ENCODE measurements at regions not wholly inside any gene's neighbourhood (a gene's known extent, or its start where the extent isn't known, plus 50 kb on each side); places are given as distances from the start of the nearest gene placed in this dataset.

DNA sequence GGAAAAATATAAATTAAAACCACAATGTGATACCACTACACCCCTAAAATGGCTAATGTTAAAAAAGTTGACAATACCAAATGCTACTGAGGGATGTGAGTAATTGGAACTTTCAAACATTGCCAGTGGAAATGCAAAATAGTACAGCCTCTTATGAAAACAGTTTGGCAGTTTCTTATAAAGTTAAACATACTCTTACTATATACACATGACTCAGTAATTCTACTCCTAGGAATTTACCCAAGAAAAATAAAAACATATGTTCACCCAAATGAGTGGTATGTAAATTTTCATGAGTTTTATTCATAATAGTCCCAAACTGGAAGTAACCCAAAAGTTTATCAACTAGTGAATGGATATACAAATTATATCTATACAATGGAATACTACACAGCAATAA lies 228.0 kb downstream of the CYP26B1 start:
- FAIRE-seq: no peak

DNA sequence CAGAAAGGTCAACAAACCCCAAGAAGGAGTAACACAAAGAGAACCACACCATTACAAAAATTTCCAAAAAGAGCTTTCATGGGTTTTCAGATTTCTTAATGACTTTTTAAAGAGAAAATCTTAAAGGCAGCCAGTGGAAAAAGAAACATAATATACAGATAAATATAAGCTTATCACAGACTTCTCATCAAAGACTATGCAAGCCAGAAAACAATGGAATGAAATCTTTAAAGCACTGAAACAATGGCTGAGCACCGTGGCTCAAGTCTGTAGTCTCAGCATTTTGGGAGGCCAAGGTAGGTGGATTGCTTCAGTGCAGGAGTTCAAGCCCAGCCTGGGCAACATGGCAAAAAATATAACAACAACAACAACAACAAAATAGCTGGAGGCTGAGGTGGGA lies 237.4 kb downstream of the CYP26B1 start:
- FAIRE-seq: no peak

- FAIRE-seq: no peak
Observed at GRCh38 chr2:71908798-71909197, 238.9 kb downstream of the CYP26B1 start.

DNA sequence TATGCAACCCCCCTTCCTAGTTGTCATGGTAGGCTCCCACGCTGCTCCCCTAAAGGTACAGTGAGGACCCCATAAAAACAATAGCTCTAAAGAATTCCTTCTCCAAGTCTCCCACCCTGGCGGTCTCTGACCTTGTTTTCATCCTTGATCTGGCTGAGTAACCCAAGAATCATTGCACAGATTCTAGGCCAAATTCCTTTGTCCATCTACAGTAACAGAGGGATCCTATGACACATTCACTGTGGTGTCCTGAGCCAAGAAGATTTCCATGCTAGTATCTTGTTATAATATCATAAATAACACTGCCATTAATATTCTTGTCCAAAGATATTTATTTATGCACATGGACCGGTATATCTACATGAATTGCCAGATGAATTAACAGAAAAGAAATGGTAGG lies 240.2 kb downstream of the CYP26B1 start:
- no peak for FAIRE-seq

- no peak for FAIRE-seq
Observed at GRCh38 chr2:71906357-71906973, 241.2 kb downstream of the CYP26B1 start.

- FAIRE-seq: no peak
Observed at GRCh38 chr2:71905205-71905604, 242.5 kb downstream of the CYP26B1 start.

- no peak for FAIRE-seq
Observed at GRCh38 chr2:71903841-71904240, 243.8 kb downstream of the CYP26B1 start.

DNA sequence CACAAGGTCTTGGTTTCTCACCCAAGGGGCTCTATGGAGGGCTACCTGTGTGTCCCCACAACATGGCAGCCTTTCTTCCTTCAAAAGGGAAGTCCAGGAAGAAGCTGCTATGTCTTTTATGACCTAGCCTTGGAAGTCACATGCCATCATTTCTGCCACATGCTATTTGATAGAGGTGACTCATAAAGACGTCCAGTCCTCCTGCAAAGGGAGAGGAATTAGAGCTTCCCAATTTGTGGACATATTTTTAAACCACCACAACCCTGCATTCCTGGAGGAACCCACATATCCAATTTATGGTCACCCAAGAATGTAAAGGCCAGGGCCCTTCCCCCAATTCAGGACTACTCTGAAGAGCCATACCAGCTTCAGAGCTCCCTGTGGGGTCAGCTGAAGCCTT lies 246.2 kb downstream of the CYP26B1 start:
- FAIRE-seq: no peak

GRCh38 chr2:71898851-71899681 lies 248.6 kb downstream of the CYP26B1 start:
- FAIRE-seq: no peak

DNA sequence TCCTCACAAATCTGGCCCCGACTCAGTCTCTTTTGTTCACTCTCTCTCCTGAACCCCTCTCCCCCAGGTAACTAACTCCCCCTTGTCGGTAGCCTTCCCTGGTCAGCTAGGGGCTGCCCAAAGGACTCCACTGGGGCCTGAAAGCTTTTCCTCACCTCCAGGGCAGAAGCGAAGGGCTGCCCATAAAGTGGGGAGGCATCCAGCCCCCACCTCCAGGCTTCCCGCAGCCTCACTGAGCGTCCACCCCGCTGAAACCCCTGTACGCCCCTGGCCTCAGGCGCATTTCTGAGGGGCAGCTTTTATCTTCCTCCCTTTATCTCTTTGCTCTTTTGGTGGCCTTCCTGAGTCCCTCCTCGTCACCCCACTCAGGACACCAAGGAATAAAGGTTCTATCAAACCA lies 249.3 kb downstream of the CYP26B1 start:
- no peak for FAIRE-seq

- no peak for FAIRE-seq
Observed at GRCh38 chr2:71897836-71898235, 249.8 kb downstream of the CYP26B1 start.

- FAIRE-seq: no peak
Observed at GRCh38 chr2:71897137-71897480, 250.6 kb downstream of the CYP26B1 start.

- FAIRE-seq: no peak
Observed at GRCh38 chr2:71896385-71897136, 251.1 kb downstream of the CYP26B1 start.

- FAIRE-seq: no peak
Observed at GRCh38 chr2:71895320-71896161, 252.1 kb downstream of the CYP26B1 start.

- no peak for FAIRE-seq
Observed at GRCh38 chr2:71894261-71894660, 253.4 kb downstream of the CYP26B1 start.

- no peak for FAIRE-seq
Observed at GRCh38 chr2:71893646-71894045, 254.0 kb downstream of the CYP26B1 start.

- FAIRE-seq: no peak
Observed at GRCh38 chr2:71892896-71893295, 254.8 kb downstream of the CYP26B1 start.

DNA sequence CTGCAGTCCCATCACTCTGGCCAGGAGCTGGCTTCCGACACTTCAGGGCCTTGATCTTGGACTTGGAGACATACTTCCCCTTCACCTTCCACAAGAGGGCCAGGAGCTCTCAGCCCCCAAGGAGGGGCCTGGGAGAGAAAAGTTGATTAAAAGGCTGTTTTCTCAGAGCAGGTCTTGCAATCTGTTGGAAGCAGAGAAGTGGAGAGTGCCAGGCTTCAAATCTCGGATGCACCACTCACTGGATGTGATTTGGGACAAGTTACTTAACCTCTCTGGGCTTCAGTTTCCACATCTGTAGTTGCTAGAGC lies 255.3 kb downstream of the CYP26B1 start:
- FAIRE-seq: no peak

DNA sequence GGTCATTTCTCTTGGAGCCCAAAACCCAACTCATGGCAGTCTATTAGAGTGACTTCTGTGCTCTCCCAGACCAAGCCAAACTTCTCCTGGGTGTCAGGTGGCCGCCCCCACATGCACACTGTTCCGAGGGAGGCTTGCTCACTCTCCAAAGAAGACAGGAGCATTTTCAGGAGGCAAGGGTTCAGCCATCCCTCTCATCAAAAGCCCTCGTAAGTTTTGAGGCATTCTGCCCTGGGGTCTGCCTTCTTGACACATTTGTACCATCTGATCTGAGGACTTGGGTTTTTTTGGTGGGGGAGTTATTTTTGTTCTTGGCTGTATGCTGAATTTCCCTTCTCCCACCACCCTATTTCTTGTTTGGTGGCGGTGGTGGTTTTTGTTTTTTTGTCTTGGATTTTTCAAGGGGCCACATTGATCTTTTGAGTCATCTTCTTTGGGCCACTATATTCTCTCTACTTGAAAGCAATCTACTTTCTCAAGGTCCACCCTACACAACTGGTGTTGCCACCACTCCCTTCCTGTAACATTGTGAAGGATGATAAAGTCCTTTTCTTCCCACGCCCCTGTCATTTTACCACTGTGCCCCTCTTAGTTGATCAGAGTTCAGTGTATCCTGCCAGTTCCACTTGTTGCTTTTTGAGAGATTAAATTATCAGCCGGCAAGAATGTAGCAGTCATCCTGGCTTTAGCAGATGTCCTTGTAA lies 255.8 kb downstream of the CYP26B1 start:
- no peak for FAIRE-seq

GRCh38 chr2:71891155-71891554 lies 256.5 kb downstream of the CYP26B1 start:
- no peak for FAIRE-seq

DNA sequence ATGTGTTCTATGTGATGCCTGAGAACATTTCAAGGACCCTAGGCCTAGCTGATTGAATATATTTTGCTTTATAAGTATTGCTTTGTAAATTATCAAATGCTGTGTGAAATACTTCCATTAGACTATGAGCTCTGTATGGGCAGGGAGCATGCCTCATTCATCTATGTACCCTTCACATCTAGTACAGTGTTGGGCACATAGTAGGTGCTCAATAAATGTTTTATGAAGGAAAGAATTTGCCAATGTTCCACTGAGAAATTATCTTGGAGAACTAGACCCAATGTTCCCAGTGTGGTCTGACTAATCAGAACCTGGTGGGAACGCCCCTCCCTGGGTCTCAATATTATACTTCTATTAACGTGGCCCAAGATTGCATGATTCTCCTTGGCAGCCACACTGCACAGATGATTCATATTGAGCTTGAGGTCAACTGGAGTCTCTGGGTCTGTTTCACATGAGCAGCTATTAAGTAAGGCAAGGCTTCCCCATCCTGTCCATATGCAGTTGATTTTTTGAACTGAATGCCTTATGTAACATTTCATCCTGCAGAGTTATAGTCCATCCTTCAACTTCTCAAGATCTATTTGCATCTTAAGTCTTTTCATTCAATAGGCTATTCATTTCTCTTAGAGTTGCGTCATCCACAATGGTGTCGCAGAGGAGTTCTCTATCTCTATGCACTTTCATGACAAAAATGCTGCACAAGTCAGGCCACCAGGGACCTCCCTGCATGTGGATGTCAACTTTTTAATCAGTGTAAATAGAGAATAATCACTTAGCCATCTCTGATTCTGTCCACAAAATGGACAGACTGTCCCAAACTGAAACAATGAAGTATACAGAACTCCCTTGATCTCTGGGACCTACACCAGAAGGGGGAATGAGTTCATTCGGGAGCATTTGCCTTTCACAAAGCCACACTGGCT lies 257.6 kb downstream of the CYP26B1 start:
- FAIRE-seq: no peak

All from G401.6 (cell line).